Keratinocyte (primary cell): ENCODE measurements at regions not wholly inside any gene's neighbourhood (a gene's known extent, or its start where the extent isn't known, plus 50 kb on each side); places are given as distances from the start of the nearest gene placed in this dataset.

Experiments used
- EZH2 ChIP-seq: IDR thresholded peaks from one replicate; pipeline ENCODE4 v1.6.1; 2012; ENCODE audit warnings: inconsistent platforms, mild to moderate bottlenecking, low read length, moderate library complexity
- TF ChIP-seq, protein P1 (sequence below), 3 experiments: IDR thresholded peaks in 1 of 3; conservative IDR thresholded peaks in 1 of 3; optimal IDR thresholded peaks in 1 of 3; 2 replicates in 2 of 3; 3 replicates in 1 of 3; pipeline versions ENCODE3 to v1.5.1; 2011; ENCODE audit warnings: low read length in 3 of 3, mild to moderate bottlenecking in 3 of 3, moderate library complexity in 2 of 3, control low read depth in 1 of 3, inconsistent platforms in 1 of 3; ENCODE audit not compliant: insufficient read depth in 2 of 3; ENCODE audit errors: extremely low read depth in 1 of 3

DNA sequence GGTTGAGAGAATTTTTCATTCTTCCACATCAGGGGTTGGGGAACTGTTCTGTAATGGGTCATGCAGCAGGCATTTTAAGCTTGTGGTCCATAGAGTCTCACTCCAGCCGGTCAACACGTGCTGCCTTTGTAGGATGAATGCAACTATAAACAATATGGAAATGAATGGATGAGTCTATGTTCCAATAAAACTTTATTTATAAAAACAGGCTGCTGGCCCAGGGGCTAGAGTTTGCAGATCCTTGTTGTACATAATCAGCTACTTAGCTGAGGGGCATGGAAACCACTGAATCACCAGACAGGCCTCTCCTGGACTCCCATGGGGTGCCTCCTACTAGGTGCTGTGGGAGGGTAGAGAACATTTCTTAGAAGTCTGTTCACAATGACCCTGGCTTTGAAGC lies 243.4 kb downstream of the BMP7 start:
- TF ChIP-seq, protein P1, sequence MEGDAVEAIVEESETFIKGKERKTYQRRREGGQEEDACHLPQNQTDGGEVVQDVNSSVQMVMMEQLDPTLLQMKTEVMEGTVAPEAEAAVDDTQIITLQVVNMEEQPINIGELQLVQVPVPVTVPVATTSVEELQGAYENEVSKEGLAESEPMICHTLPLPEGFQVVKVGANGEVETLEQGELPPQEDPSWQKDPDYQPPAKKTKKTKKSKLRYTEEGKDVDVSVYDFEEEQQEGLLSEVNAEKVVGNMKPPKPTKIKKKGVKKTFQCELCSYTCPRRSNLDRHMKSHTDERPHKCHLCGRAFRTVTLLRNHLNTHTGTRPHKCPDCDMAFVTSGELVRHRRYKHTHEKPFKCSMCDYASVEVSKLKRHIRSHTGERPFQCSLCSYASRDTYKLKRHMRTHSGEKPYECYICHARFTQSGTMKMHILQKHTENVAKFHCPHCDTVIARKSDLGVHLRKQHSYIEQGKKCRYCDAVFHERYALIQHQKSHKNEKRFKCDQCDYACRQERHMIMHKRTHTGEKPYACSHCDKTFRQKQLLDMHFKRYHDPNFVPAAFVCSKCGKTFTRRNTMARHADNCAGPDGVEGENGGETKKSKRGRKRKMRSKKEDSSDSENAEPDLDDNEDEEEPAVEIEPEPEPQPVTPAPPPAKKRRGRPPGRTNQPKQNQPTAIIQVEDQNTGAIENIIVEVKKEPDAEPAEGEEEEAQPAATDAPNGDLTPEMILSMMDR (optimal IDR thresholded peaks at IDR 0.05 in 1 of 3, IDR thresholded peaks at IDR 0.05 in 1 of 3, conservative IDR thresholded peaks at IDR 0.05 in 1 of 3; ENCODE audit: extremely low read depth in 1 of 3, insufficient read depth in 2 of 3, low read length in 3 of 3) = no peak
- TF ChIP-seq EZH2 = no peak
